Astrocyte (in vitro differentiated cells and primary cell): ENCODE measurements at regions not wholly inside any gene's neighbourhood (a gene's known extent, or its start where the extent isn't known, plus 50 kb on each side); places are given as distances from the start of the nearest gene placed in this dataset.

Source experiments
- CTCF ChIP-seq: IDR thresholded peaks from 2 replicates; pipeline ENCODE4 v1.5.1; 2011; ENCODE audit warnings: low read depth, mild to moderate bottlenecking, inconsistent platforms, low read length, moderate library complexity; ENCODE audit not compliant: insufficient read depth
- EZH2 ChIP-seq: IDR thresholded peaks from 2 replicates; pipeline ENCODE4 v1.6.1; 2012; ENCODE audit warnings: mild to moderate bottlenecking, low read length, inconsistent platforms; ENCODE audit not compliant: insufficient read depth

GRCh38 chr9:96138616-96139015 is 163.4 kb downstream of the HSD17B3 start:
- TF ChIP-seq CTCF (no peak), EZH2 (no peak)
